ENCODE measurements at regions not wholly inside any gene's neighbourhood (a gene's known extent, or its start where the extent isn't known, plus 50 kb on each side); places are given as distances from the start of the nearest gene placed in this dataset.

- H3K56ac ChIP-seq (ENCODE audit: extremely low read depth, insufficient read depth, low read length) = no peak overlapping the region
- no peak overlapping the region for H4K5ac ChIP-seq (ENCODE audit: low read depth, low read length)
- no peaks in the 10 kb centered on the region for H3K27me3 ChIP-seq (ENCODE audit: control insufficient read depth, insufficient read depth, low read length)
- no peak overlapping the region for H2BK15ac ChIP-seq (ENCODE audit: low read depth, low read length)
- H2AK5ac ChIP-seq (ENCODE audit: low read depth, low read length) = no peak overlapping the region
- H2BK5ac ChIP-seq (ENCODE audit: low read depth, low read length, poor library complexity, severe bottlenecking) = no peak overlapping the region
- H3K18ac ChIP-seq (ENCODE audit: low read depth, low read length) = no peak overlapping the region
- dilution Hi-C loops (cut with HindIII; ENCODE audit: low sequenced_read_pairs, unreplicated experiment) (no loop called here), intact Hi-C loops (cut with micrococcal nuclease) (no loop called here), in situ Hi-C loops (cut with MboI; ENCODE audit: low sequenced_read_pairs) (no loop called here)
- BruUV-seq (replicated peaks) = no TSS peak
- H3K9me3 ChIP-seq (ENCODE audit: control insufficient read depth, insufficient read depth, low read length) = no peaks in the 10 kb centered on the region; the same call in 1 of the 2 replicates
- no peaks in the 10 kb centered on the region for H3K79me1 ChIP-seq (ENCODE audit: low read depth in 1 of 2, low read length in 2 of 2)
- ChIA-PET CTCF (no interaction called here), POLR2A (ENCODE audit: unreplicated experiment) (no interaction called here)
- no peak overlapping the region for H3K27ac ChIP-seq (ENCODE audit: insufficient read depth, low read length)
- DNase-seq (no peak), ATAC-seq (ENCODE audit: low read depth) (no peak)
- H3K23ac ChIP-seq (ENCODE audit: low read depth, low read length) = no peak overlapping the region
- H4K20me1 ChIP-seq (ENCODE audit: insufficient read depth, low read length) = no peaks in the 10 kb centered on the region
- H3K4ac ChIP-seq (ENCODE audit: low read depth, low read length) = no peak overlapping the region
- no peaks in the 10 kb centered on the region for H3K36me3 ChIP-seq (ENCODE audit: control insufficient read depth, insufficient read depth, low read length)
- H3K14ac ChIP-seq (replicated peaks; ENCODE audit: low read depth, low read length) = no peak overlapping the region
- H3K9me1 ChIP-seq (ENCODE audit: insufficient read depth, low read length) = no peaks in the 10 kb centered on the region
- no peak overlapping the region for H2AK9ac ChIP-seq (replicated peaks; ENCODE audit: low read depth, low read length, poor library complexity)
- H4K8ac ChIP-seq (ENCODE audit: low read depth in 2 of 2, low read length in 2 of 2) = no peak overlapping the region
- no CpG with 5 or more reads among the region's 3 CpGs for WGBS, 2 experiments (ENCODE audit: extremely low coverage in 2 of 2, insufficient read length in 1 of 2)
- no peak overlapping the region for H2BK120ac ChIP-seq (ENCODE audit: low read depth, low read length)
- H3K9ac ChIP-seq (ENCODE audit: low read depth, low read length) = no peak overlapping the region
- H3K4me2 ChIP-seq (ENCODE audit: low read depth, low read length) = no peak overlapping the region
- H3K4me3 ChIP-seq (ENCODE audit: insufficient read depth, low read depth, low read length) = no peak overlapping the region
- H2BK20ac ChIP-seq (ENCODE audit: low read depth, low read length) = no peak overlapping the region
- TF ChIP-seq CTCF (conservative IDR thresholded peaks at IDR 0.05; ENCODE audit: low read depth, low read length) (no peak), USF2 (IDR thresholded peaks at IDR 0.05; ENCODE audit: low read depth, low read length) (no peak), MAZ (IDR thresholded peaks at IDR 0.05; ENCODE audit: borderline replicate concordance, low read depth, low read length) (no peak), FOS (IDR thresholded peaks at IDR 0.05; ENCODE audit: low read depth, low read length) (no peak), SMC3 (IDR thresholded peaks at IDR 0.05; ENCODE audit: low read depth, low read length) (no peak), MAFK (IDR thresholded peaks at IDR 0.05; ENCODE audit: low read depth, low read length) (no peak), CHD1 (IDR thresholded peaks at IDR 0.05; ENCODE audit: low read depth, low read length) (no peak), RAD21 (IDR thresholded peaks at IDR 0.05; ENCODE audit: low read length) (no peak), POLR2A (IDR thresholded peaks at IDR 0.05; ENCODE audit: low read depth, low read length) (no peak), RFX5 (IDR thresholded peaks at IDR 0.05; ENCODE audit: low read depth, low read length) (no peak), ELK1 (IDR thresholded peaks at IDR 0.05; ENCODE audit: borderline replicate concordance, low read depth, low read length) (no peak), RCOR1 (IDR thresholded peaks at IDR 0.05; ENCODE audit: insufficient replicate concordance, low read length) (no peak), BHLHE40 (IDR thresholded peaks at IDR 0.05; ENCODE audit: low read depth, low read length) (no peak), MXI1 (IDR thresholded peaks at IDR 0.05; ENCODE audit: borderline replicate concordance, low read depth, low read length) (no peak), CEBPB (IDR thresholded peaks at IDR 0.05; ENCODE audit: low read depth, low read length) (no peak), NFE2L2 (IDR thresholded peaks at IDR 0.05; ENCODE audit: low read depth, low read length) (no peak)
- no peaks in the 10 kb centered on the region for H3K4me1 ChIP-seq (ENCODE audit: control insufficient read depth, insufficient read depth, low read length)
- no peak overlapping the region for H2AFZ ChIP-seq (replicated peaks; ENCODE audit: low read length, poor library complexity)
- no peak overlapping the region for H4K91ac ChIP-seq (ENCODE audit: insufficient read depth, low read depth, low read length)
Observed at GRCh38 chr16:73387979-73388378, 340.1 kb upstream of the ZFHX3 start.
